GM21528 (cell line): ENCODE measurements at regions not wholly inside any gene's neighbourhood (a gene's known extent, or its start where the extent isn't known, plus 50 kb on each side); places are given as distances from the start of the nearest gene placed in this dataset.

Experiments
- ATAC-seq: cut with Tn5 transposase; IDR thresholded peaks from one replicate; pipeline ENCODE4 v1.9.1; 2021; ENCODE audit warnings: mild to moderate bottlenecking, moderate library complexity; ENCODE audit not compliant: unreplicated experiment, low FRiP score

GRCh38 chr9:120294003-120294402 lies 286.0 kb downstream of the CDK5RAP2 start:
- no peak for ATAC-seq

GRCh38 chr9:120292606-120293005 lies 287.4 kb downstream of the CDK5RAP2 start:
- ATAC-seq, result no peak

DNA sequence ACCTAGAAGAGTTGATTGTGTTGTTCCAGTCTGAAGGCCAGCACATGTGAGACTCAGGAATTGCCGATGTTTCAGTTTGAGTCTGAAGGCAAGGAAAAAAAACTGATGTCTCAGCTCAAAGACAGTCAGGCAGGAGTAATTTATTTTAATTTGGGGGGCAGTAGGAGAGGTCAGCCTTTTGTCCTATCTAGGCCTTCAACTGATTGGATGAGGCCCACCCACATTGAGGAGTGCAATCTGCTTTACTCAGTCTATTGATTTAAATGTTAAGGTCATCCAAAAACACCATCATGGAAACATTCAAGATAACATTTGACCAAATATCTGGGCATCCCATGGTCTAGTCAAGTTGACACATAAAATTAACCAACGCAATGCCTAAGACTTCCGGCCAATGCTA lies 288.9 kb downstream of the CDK5RAP2 start:
- no peak for ATAC-seq

- ATAC-seq, result no peak
Measured at GRCh38 chr9:120289990-120290975, 289.7 kb downstream of the CDK5RAP2 start.

DNA sequence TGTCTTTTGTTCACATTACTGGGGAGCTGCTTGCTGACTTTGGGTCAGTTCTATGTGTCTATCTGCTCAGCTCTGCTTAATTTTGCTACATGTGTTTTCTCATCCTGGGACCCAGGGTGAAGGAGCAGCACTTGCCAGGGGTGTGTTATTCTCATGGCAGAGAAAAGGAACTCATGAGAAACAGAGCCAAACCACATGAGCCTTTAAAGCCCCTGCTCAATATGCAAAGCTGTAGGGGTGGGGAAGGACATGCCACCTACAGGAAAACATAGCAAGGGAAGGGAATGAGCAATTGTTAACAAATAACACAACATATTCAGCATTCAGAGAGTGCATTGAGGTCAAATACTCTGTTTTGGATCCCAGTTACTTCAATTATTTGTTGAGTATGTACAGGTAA lies 290.9 kb downstream of the CDK5RAP2 start:
- ATAC-seq, result no peak

- no peak for ATAC-seq
Measured at GRCh38 chr9:120286530-120286929, 293.4 kb downstream of the CDK5RAP2 start.

GRCh38 chr9:120284821-120285220 lies 295.1 kb downstream of the CDK5RAP2 start:
- ATAC-seq, result no peak

- no peak for ATAC-seq
Measured at GRCh38 chr9:120281665-120282064, 298.3 kb downstream of the CDK5RAP2 start.

DNA sequence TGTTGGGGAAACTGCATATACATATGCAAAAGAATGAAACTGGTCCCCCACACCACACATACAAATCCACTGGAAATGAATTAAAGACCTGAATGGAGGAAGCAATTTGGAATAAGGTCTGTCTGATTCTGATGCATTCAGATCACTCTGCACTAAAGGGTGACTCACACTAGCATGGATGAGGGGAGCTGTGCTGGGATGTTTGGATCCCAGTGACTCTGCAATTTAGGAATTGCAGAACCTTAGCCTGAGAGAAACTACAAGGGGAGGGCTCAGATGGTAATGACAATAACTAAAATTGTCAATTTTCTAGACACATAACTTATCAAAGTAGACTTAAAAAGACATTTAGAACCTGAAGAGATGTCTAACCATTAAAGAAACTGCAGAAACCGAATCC lies 312.0 kb downstream of the CDK5RAP2 start:
- no peak for ATAC-seq

- ATAC-seq, result no peak
Measured at GRCh38 chr9:120265791-120266190, 314.2 kb downstream of the CDK5RAP2 start.

GRCh38 chr9:120264528-120264927 lies 315.4 kb downstream of the CDK5RAP2 start:
- ATAC-seq, result no peak

- ATAC-seq, result no peak
Measured at GRCh38 chr9:120263836-120264235, 316.1 kb downstream of the CDK5RAP2 start.

DNA sequence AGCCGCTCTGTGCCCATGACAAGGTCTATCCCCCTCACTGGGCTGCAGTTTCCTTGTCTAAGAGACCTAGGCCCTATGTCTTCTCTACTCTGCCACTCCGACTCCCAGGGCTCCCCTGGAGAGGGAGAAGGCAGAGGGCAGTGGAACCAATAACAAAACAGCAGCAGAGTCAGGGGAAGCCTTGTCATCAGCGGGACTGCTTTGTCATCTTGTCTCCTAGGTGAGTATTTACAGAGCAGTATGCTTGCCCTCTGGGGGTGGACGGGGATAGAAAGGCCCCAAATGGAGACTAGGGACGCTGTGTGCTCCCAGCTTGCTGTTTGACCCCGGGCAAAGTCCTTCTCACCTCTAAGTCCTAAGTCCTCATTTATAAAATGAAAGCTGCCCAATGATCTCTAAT lies 318.5 kb downstream of the CDK5RAP2 start:
- no peak for ATAC-seq

DNA sequence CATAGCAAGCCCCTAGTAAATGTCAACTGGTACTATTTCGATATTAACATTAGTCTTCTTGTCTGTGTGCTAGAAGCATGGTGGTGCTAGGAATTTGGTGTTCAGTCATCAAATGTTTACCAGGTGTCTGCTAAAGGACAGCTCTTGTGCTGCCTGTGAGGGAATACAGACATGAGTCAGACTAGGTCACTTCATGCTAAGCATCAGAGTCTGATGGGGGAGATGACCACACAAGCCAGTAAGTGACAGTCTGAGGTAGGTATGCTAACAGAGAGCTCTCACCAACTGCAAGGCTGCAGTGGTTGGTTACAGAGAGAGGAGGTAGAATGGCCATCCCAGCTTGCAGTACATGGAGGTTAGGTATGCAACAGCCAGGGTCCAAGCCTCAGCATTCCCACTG lies 320.9 kb downstream of the CDK5RAP2 start:
- no peak for ATAC-seq

GRCh38 chr9:120258096-120258495 lies 321.9 kb downstream of the CDK5RAP2 start:
- ATAC-seq, result no peak

- ATAC-seq, result no peak
Measured at GRCh38 chr9:120257483-120257882, 322.5 kb downstream of the CDK5RAP2 start.

DNA sequence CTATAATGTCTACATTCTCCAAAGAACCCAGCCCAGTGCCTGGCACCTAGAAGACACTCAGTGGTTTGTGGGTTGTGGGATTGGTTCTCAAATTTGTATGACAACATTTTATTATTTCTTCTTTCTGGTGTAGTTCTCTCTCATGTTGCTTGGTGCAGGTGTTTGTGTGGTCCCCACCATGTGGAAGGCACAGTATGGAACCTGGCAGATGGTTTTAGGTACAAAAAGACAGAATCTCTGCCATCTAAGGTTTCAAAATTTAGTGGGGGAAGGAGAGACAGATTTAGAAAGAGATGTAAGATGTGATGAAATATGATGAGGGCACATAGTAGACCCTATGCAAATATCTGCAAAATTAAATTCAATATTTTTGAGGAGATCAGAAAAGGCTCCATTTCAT lies 323.8 kb downstream of the CDK5RAP2 start:
- ATAC-seq, result no peak

DNA sequence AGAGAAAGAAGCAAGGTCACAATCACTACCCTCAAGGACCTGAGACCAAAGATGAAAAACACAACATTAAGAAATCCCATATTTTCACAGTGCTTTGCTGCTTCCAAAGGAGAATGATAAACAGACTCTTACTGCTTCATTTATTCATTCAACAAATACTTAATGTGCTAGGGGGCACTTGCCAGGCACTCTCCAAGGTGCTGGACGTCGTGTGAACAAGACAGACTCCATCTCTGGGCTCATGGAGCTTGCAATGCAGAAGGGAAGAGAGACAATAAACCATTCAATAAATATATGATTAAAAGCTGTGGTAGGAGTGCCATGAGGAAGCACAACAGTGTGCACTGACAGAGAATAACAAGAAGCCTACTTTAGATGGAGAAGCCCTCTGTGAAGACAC lies 327.7 kb downstream of the CDK5RAP2 start:
- ATAC-seq, result no peak

- no peak for ATAC-seq
Measured at GRCh38 chr9:120242116-120242811, 337.7 kb downstream of the CDK5RAP2 start.

DNA sequence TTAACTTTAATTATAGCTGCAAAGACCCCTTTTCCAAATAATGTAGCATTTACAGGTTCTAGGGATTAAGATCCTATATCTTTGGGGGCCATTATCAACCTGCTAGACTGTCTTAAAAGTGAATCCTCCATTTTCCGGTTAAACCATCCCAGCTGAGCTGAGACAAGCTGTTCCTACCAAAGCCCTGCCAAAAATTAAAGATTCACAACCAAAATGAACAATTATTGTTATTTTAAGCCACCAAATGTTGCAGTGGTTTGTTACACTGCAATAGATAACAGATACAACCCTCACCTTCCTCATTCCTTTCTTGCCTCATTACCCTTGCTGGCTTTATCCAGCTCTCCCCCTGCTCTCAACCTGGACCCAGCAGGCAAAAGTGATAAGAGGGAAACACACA lies 343.4 kb downstream of the CDK5RAP2 start:
- no peak for ATAC-seq

DNA sequence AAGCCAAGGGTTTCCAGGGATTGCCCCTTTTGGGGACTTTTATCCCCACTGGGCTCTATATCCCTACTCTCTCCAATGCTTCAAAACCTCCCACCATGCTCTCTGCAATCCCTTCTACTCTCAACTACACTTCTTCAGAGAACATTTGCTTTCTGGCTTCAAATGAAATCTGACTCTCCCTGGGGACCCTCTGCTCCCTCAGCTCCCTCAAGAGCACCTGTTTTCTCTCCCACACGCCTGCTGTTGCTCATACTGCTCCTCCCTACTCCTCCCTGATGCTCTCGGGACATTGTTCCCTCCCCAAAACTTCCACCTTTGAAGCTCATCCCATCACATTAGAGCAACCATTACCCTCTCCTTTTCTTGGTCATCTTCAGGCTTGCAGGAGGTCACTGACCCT lies 344.9 kb downstream of the CDK5RAP2 start:
- ATAC-seq, result no peak

GRCh38 chr9:120230227-120230626 lies 349.7 kb downstream of the CDK5RAP2 start:
- no peak for ATAC-seq
